GM12891 (cell line): ENCODE measurements at regions not wholly inside any gene's neighbourhood (a gene's known extent, or its start where the extent isn't known, plus 50 kb on each side); places are given as distances from the start of the nearest gene placed in this dataset.

Experiments used
- POLR2A ChIP-seq: IDR thresholded peaks from 2 replicates; pipeline ENCODE4 v1.6.1; 2011; ENCODE audit warnings: low read depth, low read length, control low read depth
- POLR2AphosphoS5 ChIP-seq: IDR thresholded peaks from 2 replicates; pipeline ENCODE4 v1.6.1; 2011; ENCODE audit warnings: low read depth, low read length, control low read depth
- POU2F2 ChIP-seq: IDR thresholded peaks from 2 replicates; pipeline ENCODE4 v1.6.1; 2011; ENCODE audit warnings: low read depth, mild to moderate bottlenecking, control low read depth, low read length, moderate library complexity
- TAF1 ChIP-seq: IDR thresholded peaks from 2 replicates; pipeline ENCODE4 v1.6.1; 2011; ENCODE audit warnings: low read depth, low read length, control low read depth

- TF ChIP-seq POLR2AphosphoS5 = no peak
- no peak for TF ChIP-seq POLR2A
- TF ChIP-seq POU2F2 = no peak
- no peak for TF ChIP-seq TAF1
Observed at GRCh38 chr2:15053542-15053941, 421.0 kb downstream of the LRATD1 start.
